ENCODE measurements at regions not wholly inside any gene's neighbourhood (a gene's known extent, or its start where the extent isn't known, plus 50 kb on each side); places are given as distances from the start of the nearest gene placed in this dataset.

GRCh38 chr5:179438461-179438860, 93.2 kb upstream of the ADAMTS2 start:
- no peak for TF ChIP-seq CTCF (IDR thresholded peaks at IDR 0.05; ENCODE audit: insufficient read depth, low read depth, low read length)
- no peak for TF ChIP-seq EZH2 (IDR thresholded peaks at IDR 0.05; ENCODE audit: insufficient read depth, low read length)

Measured in astrocyte (in vitro differentiated cells and primary cell).